NCI-H2029 treated with DMSO at 0.1 percent for 48 hours (cell line): ENCODE measurements at regions not wholly inside any gene's neighbourhood (a gene's known extent, or its start where the extent isn't known, plus 50 kb on each side); places are given as distances from the start of the nearest gene placed in this dataset.
"Not testable (repeated sequence)": the region's sequence is repeated elsewhere in the genome, so short reads cannot be mapped to it uniquely, and the experiment has no call there.

Experiments used
- DNase-seq: peaks from one replicate; lab custom pipeline; 2025; lab: John Stamatoyannopoulos, UW

GRCh38 chr6:6749702-6750491 lies 161.4 kb downstream of the LY86 start:
- no peak for DNase-seq

GRCh38 chr6:6750594-6751265 lies 162.2 kb downstream of the LY86 start:
- no peak for DNase-seq

DNA sequence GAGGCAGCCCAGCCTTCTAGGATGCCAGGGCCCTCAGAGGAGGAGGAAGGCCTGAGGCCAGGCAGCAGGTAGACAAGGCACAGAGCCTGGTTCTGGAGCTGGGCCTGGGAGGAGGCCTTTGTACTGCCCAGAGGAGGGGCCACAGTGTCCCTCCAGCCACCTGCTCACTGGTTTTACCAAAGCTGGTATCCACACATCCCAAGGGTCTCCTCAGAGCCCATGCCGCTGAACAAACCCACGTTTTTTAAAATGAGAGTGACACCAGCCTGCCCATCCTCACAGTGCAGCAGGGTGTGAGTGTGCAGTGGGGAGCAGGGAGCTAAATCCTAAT lies 162.7 kb downstream of the LY86 start:
- no peak for DNase-seq

DNA sequence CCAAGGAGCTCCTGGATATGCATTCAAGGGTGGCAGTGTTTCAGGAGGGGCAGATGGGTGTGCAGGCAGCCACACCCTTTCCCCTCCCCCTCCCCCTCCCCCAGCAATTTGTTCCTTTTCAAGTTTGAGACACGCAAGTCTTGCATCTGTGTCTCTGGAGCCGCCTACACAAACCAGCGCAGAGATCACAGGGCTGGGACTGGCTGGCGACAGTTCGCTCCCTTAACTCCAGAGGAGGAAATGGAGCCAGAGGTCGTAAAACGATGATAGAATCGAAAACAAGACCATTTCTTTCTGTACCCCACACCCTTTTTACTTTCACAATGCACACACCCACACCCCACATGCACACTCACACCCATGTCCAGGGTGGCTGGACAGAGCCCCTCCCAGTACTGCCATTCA lies 163.1 kb downstream of the LY86 start:
- no peak for DNase-seq

GRCh38 chr6:6752129-6752528 lies 163.6 kb downstream of the LY86 start:
- DNase-seq, result no peak

- no peak for DNase-seq
Observed at GRCh38 chr6:6753301-6753700, 164.8 kb downstream of the LY86 start.

GRCh38 chr6:6756526-6756925 lies 168.0 kb downstream of the LY86 start:
- DNase-seq, result no peak

- DNase-seq, result no peak
Observed at GRCh38 chr6:6758546-6758914, 170.0 kb downstream of the LY86 start.

- peak; percentile 86 for DNase-seq
Observed at GRCh38 chr6:6758915-6759654, 170.6 kb downstream of the LY86 start.

GRCh38 chr6:6760002-6760401 lies 171.5 kb downstream of the LY86 start:
- no peak for DNase-seq

GRCh38 chr6:6762566-6762965 lies 174.0 kb downstream of the LY86 start:
- DNase-seq, result not testable (repeated sequence)

- DNase-seq, result no peak
Observed at GRCh38 chr6:6764764-6765434, 176.4 kb downstream of the LY86 start.

DNA sequence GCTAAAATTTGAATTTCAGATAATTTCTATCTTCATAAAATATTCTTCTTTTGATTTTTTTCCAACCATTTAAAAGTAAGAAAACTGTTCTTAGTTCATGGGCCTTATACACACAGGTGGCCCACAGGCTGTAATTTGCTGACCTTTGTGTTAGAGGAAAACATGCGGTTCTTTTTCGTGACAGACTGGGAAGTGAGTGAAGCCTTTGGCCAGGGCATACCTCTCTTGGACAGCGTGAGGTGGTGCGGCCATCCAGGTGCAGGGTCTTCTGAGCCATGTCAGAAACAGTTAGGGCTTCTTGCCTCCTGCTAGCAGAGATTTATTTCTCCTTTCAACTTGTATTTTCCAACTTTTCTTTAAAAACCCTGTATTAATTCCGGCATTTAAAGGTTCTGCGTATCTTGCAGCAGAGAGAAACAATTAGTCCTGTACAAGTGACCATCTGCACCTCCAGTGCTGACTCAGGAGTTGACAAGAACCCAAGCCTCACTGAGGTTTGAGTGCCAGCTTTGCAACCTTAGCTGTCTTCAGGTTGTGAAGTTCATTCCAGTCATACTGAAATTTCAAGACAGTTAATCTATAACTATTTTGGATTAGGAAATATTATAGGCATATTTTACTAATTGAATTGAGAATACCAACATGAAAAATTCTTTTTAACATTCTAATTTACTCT lies 177.8 kb downstream of the LY86 start:
- no peak for DNase-seq

DNA sequence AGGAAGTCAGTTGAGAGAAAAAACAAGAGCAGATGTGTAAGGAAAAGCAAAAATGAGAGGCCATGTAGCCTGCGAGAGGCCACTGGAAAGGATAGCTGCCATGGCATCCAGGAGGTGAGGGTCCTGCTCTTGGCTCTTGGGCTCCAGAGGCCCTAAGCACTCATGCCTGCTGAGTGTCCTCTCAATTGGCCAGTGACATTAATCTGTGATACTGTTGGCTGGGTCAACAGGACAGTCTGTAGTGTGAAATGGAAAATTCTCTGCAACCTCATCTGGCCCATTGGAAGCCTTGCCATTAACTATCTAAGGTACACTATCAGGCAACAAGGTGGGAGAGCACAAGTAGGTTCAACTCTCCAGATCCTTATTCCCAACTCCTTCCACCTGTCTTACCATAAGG lies 180.9 kb downstream of the LY86 start:
- DNase-seq, result no peak

DNA sequence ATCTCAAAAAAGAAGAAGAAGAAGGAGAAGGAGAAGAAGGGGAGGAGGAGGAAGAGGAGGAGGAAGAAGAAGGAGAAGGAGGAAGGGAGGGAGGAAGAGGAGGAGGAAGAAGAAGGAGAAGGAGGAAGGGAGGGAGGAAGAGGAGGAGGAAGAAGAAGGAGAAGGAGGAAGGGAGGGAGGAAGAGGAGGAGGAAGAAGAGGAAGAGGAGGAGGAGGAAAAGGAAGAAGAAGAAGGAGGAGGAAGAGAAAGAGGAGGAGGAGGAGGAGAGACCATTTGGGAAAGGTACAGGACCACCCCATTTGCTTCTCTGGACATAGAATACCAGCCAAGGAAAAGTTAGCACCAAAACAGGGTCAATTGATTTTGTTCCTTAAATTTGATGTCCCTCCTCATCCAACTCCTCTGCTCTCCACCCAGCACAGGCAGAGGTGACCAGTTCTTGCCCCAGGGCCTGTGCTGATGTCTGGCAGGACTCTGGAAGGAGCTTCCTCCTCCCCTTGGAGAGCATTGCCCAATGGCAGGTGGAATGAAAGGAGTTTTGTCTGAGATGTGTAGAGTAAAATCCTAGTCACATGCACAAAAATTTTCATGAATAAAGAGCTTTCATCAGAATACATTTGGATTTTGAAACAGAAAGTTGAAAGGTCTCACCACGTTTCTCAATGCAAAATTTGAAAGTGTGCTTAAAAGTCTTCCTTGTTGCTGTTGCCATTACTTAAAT lies 182.9 kb downstream of the LY86 start:
- DNase-seq, result no peak

DNA sequence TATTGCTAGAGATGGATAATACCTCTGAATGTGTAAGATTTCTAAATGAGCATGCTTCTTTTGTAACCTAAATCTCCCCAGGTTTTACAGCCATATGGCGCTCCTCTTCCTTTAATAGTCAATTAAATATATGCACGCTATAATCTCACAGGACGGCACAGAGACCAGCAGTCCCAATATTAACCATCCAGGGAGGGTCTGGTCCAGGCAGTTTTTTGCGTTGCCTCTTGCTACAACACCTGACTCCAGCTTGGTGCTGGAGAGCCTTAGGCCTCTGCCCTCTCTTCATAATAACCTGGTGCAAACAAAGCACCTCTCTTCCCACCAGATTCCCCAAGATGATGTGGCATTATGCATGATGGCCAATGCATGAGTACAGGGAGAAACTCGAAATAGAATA lies 183.4 kb downstream of the LY86 start:
- DNase-seq, result no peak

- peak; percentile 47 for DNase-seq
Observed at GRCh38 chr6:6772751-6773150, 184.2 kb downstream of the LY86 start.

- DNase-seq, result peak; percentile 62
Observed at GRCh38 chr6:6775074-6775473, 186.6 kb downstream of the LY86 start.

DNA sequence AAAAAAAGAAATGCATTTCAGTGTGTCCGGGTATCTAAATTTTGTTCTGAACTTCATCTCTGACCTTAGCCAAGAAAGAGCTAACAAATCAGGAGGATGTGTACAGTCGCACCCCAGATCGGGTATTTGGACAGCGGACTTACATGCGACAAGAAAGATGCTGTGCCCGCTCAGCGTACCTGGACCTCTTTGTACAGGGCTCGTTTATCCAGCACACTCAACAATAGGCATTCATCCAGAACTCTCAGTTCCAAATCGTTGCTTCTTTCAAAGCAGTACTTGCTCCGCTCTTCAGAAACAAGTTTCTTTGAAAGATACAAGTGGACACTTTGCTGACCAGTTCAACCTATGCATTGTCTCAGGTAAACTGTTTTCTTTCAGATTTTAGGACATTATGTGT lies 191.7 kb downstream of the LY86 start:
- no peak for DNase-seq

- DNase-seq, result no peak
Observed at GRCh38 chr6:6781172-6781872, 192.8 kb downstream of the LY86 start.

GRCh38 chr6:6781873-6782227 lies 193.3 kb downstream of the LY86 start:
- no peak for DNase-seq
